Natural killer cell (primary cell): ENCODE measurements at regions not wholly inside any gene's neighbourhood (a gene's known extent, or its start where the extent isn't known, plus 50 kb on each side); places are given as distances from the start of the nearest gene placed in this dataset.

ENCODE experiments used
- ATAC-seq, 3 donors: fragments of 150-1000 bp in 2 of 3; fragments of 200-7000 bp in 1 of 3; cut with Tn5 transposase; 1 replicate in 1 of 3; 2 replicates in 2 of 3; pipeline ENCODE4 v1.10.0; 2021; ENCODE audit warnings: mild to moderate bottlenecking in 2 of 3, moderate library complexity in 2 of 3
- DNase-seq, 2 donors: peaks; one replicate each; pipeline versions ENCODE4 v3.0.0 to v3.0.0-alpha.2; 2013 to 2021; ENCODE audit warnings: mixed read lengths in 1 of 2
- H3K27ac ChIP-seq: one replicate; pipeline ENCODE4 v1.5.1; 2013; ENCODE audit warnings: mild to moderate bottlenecking, low read length
- H3K27me3 ChIP-seq: one replicate; pipeline ENCODE4 v1.6.1; 2013; ENCODE audit warnings: low read length; ENCODE audit not compliant: control insufficient read depth, insufficient read depth
- H3K36me3 ChIP-seq: one replicate; pipeline ENCODE4 v1.6.1; 2013; ENCODE audit warnings: low read length; ENCODE audit not compliant: control insufficient read depth, insufficient read depth
- H3K4me1 ChIP-seq: one replicate; pipeline ENCODE4 v1.6.1; 2013; ENCODE audit warnings: low read length; ENCODE audit not compliant: control insufficient read depth, insufficient read depth
- H3K4me3 ChIP-seq: one replicate; pipeline ENCODE4 v1.5.1; 2013; ENCODE audit warnings: low read length
- H3K9me3 ChIP-seq: one replicate; pipeline ENCODE4 v1.6.1; 2013; ENCODE audit warnings: low read length; ENCODE audit not compliant: control insufficient read depth, insufficient read depth
- H3K27ac Mint-ChIP-seq, 2 donors: one replicate each; pipeline ENCODE4 v1.8.0; 2022; ENCODE audit warnings: mild to moderate bottlenecking in 2 of 2, mixed read lengths in 2 of 2, moderate library complexity in 1 of 2
- H3K27me3 Mint-ChIP-seq, 2 donors: one replicate each; pipeline ENCODE4 v1.8.0; 2022; ENCODE audit warnings: low read depth in 2 of 2, mixed read lengths in 2 of 2
- H3K36me3 Mint-ChIP-seq: one replicate; pipeline ENCODE4 v1.8.0; 2022; ENCODE audit warnings: mixed read lengths
- H3K4me1 Mint-ChIP-seq, 2 donors: one replicate each; pipeline ENCODE4 v1.8.0; 2022; ENCODE audit warnings: mixed read lengths in 2 of 2
- H3K4me3 Mint-ChIP-seq: one replicate; pipeline ENCODE4 v1.8.0; 2022; ENCODE audit warnings: mild to moderate bottlenecking, moderate library complexity, mixed read lengths
- H3K9me3 Mint-ChIP-seq, 2 donors: one replicate each; pipeline ENCODE4 v1.8.0; 2022; ENCODE audit warnings: mixed read lengths in 2 of 2
- WGBS: methylation state at CpG from one replicate; pipeline ENCODE4 v1.1.7; 2013; ENCODE audit warnings: missing lambda C conversion rate; ENCODE audit not compliant: insufficient coverage; 5-methylcytosine and 5-hydroxymethylcytosine counted together
- intact Hi-C: fragments of 100-400 bp; cut with micrococcal nuclease; formaldehyde crosslinking; loops from one replicate; pipeline ENCODE4 v1.14.2; 2022
- TF ChIP-seq, protein P1 (sequence below): fragments of 200-600 bp; IDR thresholded peaks from one replicate; pipeline ENCODE4 v1.8.0; 2022; ENCODE audit warnings: antibody characterized with exemption

DNA sequence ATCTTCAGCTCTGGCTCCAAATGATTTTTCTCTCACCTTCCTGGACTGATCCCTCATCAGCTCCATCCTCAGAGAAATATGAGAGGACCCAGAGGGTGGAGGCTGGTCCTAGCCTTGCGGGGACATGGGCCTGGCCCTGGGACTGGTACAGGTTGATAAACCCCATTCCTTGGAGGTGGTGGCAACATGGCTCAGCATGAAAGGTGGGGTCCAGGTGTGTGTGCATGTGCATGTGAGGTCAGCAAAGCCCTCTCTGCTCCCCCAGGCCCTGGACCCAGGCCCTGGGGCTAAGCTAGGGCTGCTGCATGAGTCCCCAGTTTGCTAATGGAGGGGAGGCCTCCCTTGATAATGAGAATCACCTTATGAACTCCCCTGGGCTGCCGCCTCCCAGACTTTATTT is 363.1 kb downstream of the MATN1 start:
- H3K9me3 ChIP-seq: no peaks in the 10 kb centered on the region
- intact Hi-C loops: no loop called here
- H3K36me3 Mint-ChIP-seq: no peaks in the 10 kb centered on the region
- H3K36me3 ChIP-seq: no peaks in the 10 kb centered on the region
- 90% methylated on average over 1 of the region's 2 CpGs for WGBS
- H3K27ac ChIP-seq: no peak overlapping the region
- H3K4me3 Mint-ChIP-seq: no peak overlapping the region
- H3K9me3 Mint-ChIP-seq: no peaks in the 10 kb centered on the region
- TF ChIP-seq, protein P1, sequence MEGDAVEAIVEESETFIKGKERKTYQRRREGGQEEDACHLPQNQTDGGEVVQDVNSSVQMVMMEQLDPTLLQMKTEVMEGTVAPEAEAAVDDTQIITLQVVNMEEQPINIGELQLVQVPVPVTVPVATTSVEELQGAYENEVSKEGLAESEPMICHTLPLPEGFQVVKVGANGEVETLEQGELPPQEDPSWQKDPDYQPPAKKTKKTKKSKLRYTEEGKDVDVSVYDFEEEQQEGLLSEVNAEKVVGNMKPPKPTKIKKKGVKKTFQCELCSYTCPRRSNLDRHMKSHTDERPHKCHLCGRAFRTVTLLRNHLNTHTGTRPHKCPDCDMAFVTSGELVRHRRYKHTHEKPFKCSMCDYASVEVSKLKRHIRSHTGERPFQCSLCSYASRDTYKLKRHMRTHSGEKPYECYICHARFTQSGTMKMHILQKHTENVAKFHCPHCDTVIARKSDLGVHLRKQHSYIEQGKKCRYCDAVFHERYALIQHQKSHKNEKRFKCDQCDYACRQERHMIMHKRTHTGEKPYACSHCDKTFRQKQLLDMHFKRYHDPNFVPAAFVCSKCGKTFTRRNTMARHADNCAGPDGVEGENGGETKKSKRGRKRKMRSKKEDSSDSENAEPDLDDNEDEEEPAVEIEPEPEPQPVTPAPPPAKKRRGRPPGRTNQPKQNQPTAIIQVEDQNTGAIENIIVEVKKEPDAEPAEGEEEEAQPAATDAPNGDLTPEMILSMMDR: no peak
- H3K27me3 ChIP-seq: no peaks in the 10 kb centered on the region
- H3K4me3 ChIP-seq: no peak overlapping the region
- H3K27me3 Mint-ChIP-seq: peaks cover 13 to 16% of the 10 kb centered on the region in 2 donors
- no peaks in the 10 kb centered on the region for H3K4me1 Mint-ChIP-seq
- ATAC-seq: no peak
- DNase-seq: no peak
- no peak overlapping the region for H3K27ac Mint-ChIP-seq
- no peaks in the 10 kb centered on the region for H3K4me1 ChIP-seq

DNA sequence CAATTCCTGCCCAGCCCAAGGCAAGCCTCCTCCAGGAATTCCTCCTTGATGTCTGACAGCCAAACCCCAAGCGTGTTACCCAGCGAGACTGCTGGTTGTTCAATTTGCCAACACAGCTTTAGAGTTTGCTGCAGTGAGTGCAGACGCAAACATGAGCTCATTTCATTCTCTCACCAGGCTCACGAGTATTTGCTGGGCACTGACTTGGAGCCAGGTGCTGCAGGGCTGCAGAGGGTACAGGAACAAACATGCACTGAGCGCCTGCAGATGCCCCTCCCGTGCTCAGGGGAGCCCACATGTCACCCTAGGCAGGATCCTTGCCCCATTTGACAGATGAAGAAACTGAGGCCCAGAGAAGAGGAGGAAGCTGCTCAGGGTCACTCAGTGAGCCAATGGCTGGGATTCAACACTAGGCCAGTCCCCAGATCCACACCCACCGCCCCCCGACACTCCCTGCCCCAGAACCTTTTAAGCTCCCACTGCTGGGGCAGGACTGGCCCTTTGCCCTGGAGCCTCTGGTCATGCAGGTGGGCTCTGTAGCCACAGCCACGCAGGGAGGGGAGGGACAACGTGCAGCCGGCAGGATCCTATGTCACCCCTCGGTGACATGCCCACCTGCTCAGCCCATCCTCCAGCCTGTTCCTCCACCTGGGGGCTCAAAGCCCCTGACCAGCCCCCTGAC is 363.7 kb downstream of the MATN1 start:
- TF ChIP-seq, protein P1: no peak
- ATAC-seq (no peak), DNase-seq (no peak)
- no peaks in the 10 kb centered on the region for H3K36me3 ChIP-seq
- Mint-ChIP-seq H3K4me3 (no peak overlapping the region), H3K27me3 (peaks cover 19 to 22% of the 10 kb centered on the region in 2 donors), H3K4me1 (no peaks in the 10 kb centered on the region), H3K27ac (no peak overlapping the region), H3K36me3 (no peaks in the 10 kb centered on the region), H3K9me3 (no peaks in the 10 kb centered on the region)
- no peaks in the 10 kb centered on the region for H3K4me1 ChIP-seq
- H3K4me3 ChIP-seq: no peak overlapping the region
- WGBS: 75% methylated on average over 12 of the region's 12 CpGs
- no peaks in the 10 kb centered on the region for H3K9me3 ChIP-seq
- H3K27me3 ChIP-seq: no peaks in the 10 kb centered on the region
- intact Hi-C loops: no loop called here
- no peak overlapping the region for H3K27ac ChIP-seq

DNA sequence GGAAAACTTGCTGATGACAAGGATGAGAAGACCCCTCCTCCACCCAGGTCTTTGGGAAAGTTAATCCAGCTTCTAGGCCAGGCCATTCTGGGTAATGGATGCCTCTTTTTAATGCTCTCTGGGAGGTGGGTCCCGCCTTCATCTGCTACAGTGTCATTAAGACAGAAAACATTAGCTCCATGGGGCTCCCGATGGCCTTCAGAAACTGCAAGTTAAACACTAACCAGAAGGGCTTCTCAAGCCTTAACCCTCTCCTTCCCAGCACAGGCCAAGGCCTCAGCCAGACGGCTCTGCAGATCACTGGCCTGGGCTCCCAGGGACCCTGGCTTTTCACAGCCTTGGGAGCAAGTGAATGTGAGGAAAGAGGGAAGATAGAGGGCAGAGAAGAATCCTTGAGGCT is 364.9 kb downstream of the MATN1 start:
- ATAC-seq (no peak), DNase-seq (no peak)
- no peak overlapping the region for H3K27ac ChIP-seq
- no peak overlapping the region for H3K4me3 Mint-ChIP-seq
- H3K4me1 ChIP-seq: no peaks in the 10 kb centered on the region
- peaks cover 21 to 27% of the 10 kb centered on the region in 2 donors for H3K27me3 Mint-ChIP-seq
- H3K4me1 Mint-ChIP-seq: no peaks in the 10 kb centered on the region
- H3K4me3 ChIP-seq: no peak overlapping the region
- no peaks in the 10 kb centered on the region for H3K36me3 ChIP-seq
- H3K27ac Mint-ChIP-seq: no peak overlapping the region
- no peaks in the 10 kb centered on the region for H3K9me3 ChIP-seq
- H3K9me3 Mint-ChIP-seq: no peaks in the 10 kb centered on the region
- intact Hi-C loops: no loop called here
- no peaks in the 10 kb centered on the region for H3K36me3 Mint-ChIP-seq
- TF ChIP-seq, protein P1: no peak
- no peaks in the 10 kb centered on the region for H3K27me3 ChIP-seq
- 47% methylated on average over 2 of the region's 3 CpGs for whole genome bisulfite sequencing

DNA sequence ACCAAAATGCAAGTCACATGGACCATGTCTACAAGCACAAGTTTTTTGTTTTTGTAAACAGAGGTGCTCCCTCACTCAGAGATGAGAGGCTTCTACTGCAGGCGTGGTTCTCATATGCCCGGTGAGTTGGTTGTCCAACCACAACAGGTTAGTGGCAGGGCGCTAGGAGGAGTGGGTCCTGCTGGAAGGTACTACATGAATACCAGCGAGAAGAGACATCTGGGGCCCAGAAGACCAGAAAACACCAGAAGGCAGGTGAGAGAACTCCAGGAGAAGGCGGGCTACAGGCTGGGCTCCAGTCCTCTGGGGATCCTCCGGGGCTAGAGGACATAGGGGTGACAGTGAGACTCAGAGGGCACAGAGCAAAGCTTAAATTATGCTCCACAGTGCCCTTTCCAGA is 366.5 kb downstream of the MATN1 start:
- no peak for DNase-seq
- 90% methylated on average over 6 of the region's 6 CpGs for WGBS
- intact Hi-C loops: no loop called here
- TF ChIP-seq, protein P1: no peak
- peaks cover 4% of the 10 kb centered on the region for H3K27me3 ChIP-seq
- Mint-ChIP-seq H3K9me3 (no peaks in the 10 kb centered on the region), H3K4me3 (no peak overlapping the region), H3K27ac (no peak overlapping the region), H3K4me1 (no peaks in the 10 kb centered on the region), H3K36me3 (no peaks in the 10 kb centered on the region), H3K27me3 (peaks cover 17 to 40% of the 10 kb centered on the region in 2 donors)
- H3K36me3 ChIP-seq: no peaks in the 10 kb centered on the region
- H3K27ac ChIP-seq: no peak overlapping the region
- no peaks in the 10 kb centered on the region for H3K4me1 ChIP-seq
- H3K9me3 ChIP-seq: no peaks in the 10 kb centered on the region
- no peak overlapping the region for H3K4me3 ChIP-seq
- no peak for ATAC-seq
